Stimulated activated CD4-positive, alpha-beta T cell treated with anti-CD3 and anti-CD28 coated beads, Interleukin-4, amount 100 ng/mL, for 4 hours (primary cell): ENCODE measurements at regions not wholly inside any gene's neighbourhood (a gene's known extent, or its start where the extent isn't known, plus 50 kb on each side); places are given as distances from the start of the nearest gene placed in this dataset.

ENCODE experiments used
- DNase-seq, 2 experiments: peaks; one replicate each; pipeline ENCODE4 v3.0.0-alpha.2; 2020

DNA sequence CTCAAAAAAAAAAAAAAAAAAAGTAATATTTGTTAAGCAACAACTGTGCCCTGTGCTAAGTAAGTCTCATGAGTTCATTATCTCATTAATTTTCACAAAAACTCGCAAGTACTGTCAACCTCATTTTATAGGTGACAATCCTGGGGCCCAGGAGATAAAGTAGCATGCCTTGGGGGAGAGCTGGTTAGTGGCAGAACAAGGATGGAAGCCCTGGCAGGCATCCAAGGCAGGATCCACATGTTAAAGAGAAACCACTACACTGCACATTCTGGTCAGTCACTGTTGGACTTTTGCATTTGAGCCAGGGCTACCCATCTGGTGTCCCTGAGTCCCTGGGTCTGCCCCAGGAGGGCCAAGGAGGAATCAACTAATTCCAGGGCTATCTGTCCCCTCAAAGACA, 54.6 kb downstream of the ZFP36L2 start:
- no peak for DNase-seq

DNA sequence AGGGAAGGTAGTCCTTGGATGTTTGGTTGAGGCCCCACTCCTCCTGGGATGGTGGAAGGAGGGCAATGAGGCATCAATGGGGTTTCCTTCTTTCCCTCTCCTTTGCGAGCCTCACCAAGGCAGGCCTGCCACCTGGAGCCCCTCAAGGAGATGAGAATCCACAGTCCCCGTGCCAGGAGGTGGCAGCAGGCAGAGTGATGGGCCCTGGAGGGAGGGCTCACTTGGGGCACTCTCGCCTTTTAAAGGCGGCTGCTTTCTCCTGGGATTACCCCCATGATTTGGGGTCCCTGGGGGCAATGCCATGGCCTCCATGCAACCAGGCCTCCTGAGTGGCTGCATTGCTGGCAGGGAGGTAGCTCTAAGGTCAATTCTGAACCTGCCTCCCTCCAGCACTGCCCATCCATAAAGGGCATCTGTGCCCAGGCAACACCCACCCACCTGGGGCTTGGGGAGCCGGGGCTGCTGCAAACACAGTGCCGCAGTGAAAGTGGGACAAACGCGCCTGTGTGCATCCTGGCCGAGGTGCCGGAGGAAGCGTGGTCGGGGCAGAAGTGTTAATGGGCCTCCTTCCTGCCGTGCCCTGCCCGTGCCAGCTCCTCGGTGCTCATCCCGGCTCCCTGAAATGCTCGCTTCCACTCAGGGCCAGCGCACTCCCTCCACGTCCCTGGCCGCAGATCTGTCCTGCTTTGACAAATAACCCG, 55.9 kb downstream of the ZFP36L2 start:
- no peak for DNase-seq

DNA sequence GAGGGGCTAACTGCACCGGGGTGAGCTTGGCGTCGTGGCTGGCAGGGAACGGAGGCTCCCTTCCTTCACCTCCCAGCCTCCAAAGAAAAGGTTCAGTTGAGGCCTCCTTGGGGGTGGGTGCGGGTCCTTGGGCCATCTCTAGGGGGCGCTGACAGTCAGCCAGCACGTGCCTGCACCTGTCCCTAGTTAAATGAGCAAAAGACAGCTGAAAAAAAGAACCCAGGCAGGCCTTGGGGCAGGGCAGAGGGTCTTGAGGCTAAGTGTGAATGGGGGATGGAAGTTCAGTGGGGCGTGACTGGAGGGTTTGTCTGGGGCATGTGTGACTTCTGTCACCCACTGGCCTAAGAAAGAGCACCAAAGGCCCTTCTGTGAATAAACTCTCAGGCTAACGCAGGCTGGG, 56.4 kb downstream of the ZFP36L2 start:
- DNase-seq, result peak; percentile 44 to 52

DNA sequence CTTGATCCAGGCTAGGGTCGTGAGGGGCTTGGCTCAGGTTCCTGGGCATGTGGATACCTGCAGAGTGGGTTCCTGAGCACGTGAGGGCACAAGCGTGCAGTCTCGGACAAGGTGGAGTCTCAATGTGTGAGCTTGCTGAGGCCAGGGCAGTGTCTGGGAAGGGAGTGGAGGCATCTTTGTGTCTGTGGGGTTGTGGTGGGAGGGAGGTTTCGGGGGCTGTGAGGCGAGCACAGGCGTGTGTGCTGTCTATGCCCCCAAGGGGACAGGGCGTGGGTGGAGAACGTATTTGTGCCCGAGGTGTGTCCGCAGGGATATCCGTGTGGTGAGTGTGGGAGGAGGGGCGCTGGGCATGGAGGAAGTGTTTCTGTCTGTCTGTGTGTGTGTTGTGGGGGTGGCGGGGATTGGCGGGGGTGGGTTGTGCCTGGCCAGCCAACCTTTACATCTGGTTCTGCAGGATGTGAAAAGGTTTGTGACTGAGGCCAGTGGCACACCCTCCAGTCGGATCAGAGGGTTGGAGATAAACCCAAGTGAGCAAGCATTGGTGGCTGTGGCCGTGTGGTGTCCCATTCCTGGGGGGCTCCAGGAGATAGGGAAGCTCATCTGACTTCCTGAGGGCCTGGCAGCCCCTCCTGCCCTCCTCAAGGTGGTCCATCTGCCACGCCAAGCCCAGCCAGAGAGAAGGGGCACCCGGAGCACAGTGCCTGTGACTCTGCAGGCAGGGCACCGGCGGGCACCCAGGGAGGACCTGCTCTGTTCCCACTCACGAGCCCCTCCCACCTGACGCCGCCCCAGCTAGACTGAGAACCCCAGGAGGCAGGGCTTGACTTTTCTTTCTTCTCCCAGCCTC, 57.1 kb downstream of the ZFP36L2 start:
- no peak for DNase-seq

DNA sequence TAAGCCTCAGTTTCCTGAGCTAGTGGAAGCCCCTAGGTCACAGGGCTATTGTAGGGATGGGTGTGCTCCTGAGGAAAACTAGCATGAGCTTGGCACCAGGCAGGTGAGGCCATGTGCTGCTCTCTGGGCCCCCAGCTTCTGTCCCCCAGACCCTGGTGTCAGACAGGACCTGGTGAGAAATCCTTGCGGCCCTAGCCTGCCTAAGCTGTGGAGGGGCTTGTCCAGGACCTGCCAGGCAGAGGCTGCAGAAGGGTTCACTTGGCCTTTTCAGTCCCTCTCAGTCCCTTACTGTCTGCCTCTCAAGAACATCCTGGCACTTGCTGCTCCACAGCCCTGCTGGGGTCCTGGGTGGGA, 58.4 kb downstream of the ZFP36L2 start:
- DNase-seq, result no peak

DNA sequence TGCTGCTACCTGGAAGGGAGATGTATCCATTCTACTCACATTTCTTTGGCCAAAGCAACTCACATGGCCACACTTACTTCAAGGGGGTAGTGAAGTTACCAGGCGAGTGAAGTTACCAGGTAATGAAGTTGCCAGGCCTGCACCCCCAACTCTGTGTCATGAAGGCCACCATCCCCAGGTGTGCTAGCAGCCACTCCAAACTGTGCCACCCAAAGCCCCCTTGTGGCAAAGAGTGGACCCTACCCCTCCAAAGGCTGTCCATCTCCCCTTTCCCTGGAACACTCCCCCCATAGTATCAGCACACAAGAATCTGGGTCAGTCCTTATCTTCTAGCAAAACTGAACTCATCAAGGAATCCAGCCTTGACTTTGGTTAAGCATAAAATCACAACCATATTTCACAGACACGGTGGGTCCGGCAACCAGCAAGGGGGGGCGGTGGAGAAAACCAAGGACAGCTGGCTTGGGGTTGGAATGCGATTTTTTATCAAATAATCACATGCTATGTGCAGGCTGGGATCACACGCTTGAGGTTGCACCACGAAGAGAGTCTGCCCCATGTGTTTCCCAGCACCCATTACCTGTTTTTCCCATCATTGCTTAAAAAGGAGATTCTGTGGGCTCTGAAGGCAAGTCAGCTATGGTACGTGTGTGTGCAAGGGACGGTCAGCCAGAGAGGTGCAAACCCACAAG, 60.9 kb downstream of the ZFP36L2 start:
- no peak for DNase-seq

DNA sequence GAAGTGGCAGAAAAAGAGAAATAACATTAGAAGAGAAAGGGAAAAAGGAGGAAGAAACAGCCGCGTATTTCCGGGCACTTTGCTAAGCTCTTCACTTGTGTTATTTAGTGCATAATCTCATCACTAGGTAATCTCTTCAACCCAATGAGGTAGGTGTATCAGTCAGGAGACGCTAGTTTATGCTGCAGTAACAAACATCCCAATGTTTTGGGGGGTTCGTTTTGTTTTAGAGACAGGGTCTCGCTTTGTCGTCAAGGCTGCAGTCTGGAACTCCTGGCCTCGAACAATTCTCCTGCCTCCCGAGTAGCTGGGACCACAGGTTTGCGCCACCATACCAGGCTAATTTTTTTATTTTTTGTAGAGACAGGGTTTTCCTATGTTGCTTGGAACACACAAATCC, 61.7 kb downstream of the ZFP36L2 start:
- DNase-seq, result no peak

DNA sequence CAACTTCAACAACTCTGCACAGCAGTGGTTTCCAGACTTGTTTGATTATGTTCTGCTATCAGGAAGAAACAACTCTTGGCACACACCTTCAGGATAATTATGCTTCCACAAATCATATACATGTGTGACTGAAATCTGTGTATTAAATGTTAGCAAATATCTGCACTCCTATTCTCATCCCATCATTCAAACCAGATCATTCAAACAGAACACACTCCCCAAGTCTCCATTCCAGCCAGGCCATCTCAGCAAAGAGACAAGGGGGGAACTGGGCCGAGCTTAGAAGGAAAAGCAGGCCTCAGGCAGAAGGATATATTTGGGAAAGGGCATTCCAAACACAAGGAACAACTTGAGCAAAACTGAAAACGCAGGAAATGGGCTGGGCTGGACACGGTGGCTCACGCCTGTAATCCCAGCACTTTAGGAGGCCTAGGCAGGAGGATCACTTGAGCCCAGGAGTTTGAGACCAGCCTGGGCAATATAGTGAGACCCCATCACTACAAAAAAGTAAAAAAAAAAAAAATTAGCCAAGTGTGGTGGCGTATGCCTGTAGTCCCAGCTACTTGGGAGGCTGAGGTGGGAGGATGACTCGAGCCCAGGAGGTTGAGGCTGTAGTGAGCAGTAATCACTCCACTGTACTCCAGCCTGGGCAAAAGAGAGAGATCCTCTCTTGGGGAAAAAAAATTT, 62.7 kb downstream of the ZFP36L2 start:
- DNase-seq, result no peak

DNA sequence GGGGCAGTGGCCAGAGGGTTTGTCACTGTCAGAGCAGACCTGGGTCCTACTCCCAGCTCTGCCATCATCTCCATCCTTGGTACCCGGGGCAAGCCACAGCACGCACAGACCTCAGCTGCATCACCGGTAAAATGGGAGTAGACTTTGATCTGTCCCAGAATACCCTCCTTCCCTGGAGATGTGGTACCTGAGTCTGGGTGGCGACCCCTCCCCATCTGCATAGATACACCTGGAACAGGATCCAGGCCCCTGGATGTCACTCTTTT, 64.0 kb downstream of the ZFP36L2 start:
- no peak for DNase-seq

DNA sequence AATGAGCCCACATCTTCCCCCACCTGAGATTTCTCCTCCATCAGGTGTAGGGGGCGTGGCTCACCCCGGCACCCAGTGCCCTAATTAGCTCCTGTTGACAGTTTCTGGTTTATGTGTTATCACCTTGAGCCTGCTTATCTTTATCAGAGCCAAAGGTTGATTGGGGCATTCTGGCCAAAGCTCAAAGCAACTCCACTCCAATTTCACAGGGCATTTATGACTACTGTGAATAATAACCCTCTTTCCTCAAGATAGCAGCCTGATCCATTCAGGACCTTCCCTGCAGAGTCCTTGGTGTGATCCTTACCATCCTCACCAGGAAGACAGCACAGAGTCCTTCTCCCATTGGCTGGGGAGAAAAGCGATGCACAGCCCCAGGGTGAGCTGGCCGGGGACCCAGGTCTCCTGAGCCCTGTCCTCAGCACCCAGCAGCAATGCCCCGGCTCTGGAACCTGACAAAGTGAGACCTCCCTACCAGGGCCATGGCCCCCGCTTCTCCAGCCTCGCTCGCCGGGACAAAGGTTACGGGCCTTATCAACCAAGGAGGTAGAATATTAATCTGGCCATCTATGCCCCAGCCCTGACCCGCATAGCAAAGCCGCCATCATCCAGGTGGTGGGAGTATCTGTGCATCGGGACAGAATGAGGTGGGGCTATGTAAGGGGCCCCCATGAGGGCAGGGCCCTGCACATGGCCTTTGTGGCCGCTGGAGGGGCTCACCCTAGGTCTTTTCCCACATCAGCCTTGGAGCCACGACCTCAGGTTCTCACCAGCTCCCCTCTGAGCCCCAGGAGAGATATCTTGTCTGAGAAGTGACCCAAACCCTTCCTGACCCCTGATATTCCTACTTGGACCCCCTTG, 64.5 kb downstream of the ZFP36L2 start:
- no peak for DNase-seq

DNA sequence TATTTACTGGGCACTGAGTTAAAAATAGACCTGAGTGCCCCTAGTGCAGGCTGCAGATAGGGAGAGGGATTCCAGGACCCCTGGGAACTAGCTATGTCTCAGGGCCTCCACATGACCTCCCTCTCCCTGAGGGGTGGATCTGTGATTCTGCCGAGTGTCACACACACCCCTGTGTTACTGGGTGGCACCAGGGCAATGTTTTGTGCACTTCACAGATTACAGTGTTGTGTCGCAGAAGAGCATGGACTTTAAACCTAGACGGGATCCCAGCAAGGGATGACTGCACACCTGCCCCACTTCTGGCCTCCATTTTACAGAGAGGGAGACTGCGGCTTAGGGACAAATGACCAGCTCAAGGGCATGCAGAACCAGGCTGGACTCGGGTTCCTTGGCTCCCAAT, 65.6 kb downstream of the ZFP36L2 start:
- no peak for DNase-seq

DNA sequence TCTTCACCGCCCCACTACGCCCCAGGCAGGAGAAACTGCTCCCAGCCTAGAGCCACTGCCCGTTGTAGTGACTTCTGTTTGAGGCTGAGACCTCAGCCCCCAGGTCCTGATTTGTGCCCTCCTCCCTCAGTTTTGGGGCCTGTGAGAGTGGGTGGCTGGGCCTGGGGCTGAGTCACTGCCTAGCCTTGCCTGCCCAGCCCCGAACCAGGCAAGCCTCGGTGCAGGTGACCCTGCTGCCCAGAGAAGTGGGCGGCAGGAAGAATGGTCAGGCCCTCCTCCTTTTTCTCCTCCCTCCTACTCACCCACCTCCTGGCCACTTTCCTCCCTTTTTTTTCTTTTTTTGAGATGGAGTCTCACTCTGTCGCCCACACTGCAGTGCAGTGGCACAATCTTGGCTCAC, 66.6 kb downstream of the ZFP36L2 start:
- no peak for DNase-seq

DNA sequence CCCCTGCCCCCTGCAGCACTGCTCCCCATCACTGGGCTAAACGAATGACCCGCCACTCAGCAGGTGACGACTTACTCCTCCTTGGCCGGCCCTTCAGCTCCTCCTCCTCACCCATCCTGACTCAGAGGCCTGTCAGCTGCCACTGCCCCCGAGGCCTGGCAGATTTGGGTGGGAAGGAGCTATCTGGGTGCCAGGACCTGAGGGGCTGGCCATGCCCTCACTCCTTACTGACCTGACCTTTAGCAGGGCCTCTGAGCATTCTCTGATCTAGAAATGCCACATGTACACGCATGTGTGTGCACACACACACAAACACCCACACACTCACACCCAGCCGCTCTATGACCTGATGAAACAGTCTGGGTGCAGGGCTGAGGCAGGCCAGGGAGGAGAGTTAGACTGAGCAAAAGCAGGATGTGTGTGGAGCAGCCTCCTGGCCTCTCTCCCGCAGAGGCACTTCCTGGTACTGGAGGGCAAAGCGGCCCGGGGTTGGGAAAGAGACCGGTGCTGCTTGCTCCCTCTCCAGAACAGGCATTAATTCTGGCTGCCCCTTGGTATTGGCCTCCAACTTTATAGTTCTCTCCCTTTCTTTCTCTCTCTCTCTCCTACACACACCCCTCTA, 68.0 kb downstream of the ZFP36L2 start:
- peak in 1 of 2 experiments; percentile 54 for DNase-seq

DNA sequence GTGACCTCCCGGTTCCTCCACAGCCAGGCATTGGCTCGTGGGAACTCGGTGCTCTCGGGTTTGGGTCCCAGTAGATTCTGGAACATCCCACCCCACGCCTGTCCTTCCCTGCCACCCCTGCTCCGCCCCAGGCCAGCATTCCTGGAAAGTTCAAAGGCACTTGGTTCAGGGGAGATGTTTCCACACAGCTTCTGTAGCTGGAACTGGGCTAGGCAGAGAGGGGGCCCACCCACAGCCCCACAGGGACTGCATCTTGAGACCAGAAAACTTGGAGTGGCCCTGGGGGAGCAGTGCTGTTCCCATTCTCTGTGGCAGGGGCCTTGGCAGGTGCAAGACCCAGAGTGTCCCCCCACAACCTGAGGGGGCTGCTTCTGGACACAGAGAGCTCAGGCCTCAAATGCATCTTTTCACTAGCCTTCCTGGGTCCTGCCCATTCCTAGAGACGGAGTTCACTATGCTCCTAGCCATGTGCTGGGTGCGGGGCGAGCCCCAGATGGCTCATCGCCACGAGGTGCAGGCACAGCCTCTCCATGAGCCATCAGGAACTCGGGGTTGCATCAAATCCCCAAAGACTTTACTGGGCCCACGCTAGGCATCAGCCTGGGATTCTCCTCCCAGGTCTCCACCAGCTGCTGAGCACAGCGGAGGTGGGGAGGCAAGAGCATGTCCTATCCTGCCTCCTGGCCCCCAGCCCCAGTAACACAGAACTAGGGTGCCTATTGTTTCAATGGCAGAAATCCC, 68.7 kb downstream of the ZFP36L2 start:
- no peak for DNase-seq

DNA sequence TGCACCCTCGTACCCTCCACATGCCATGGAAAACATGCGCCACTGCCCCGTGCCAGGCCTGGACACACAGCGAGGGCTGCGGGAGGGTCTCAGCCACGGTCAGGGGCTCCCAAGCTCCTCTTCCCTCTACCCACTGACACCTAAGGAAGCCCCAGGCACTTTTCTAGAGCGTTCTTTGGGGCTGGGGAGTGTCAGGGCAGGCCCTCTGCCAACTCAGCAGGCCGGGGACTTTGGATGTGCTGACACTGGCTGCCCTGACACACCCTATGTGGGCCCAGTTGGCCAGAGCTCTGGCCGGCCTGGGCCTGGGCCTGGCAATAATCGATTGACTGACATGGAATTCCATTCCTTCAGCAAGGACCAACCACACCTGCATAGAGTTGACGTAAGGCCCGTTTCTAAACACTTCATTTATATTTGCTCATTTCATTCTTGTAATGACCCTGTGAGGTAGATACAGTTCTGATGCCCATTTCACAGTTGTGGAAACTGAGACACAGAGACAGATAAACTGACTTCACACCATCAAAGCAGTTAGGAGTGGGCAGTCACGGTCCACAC, 70.5 kb downstream of the ZFP36L2 start:
- DNase-seq, result no peak

DNA sequence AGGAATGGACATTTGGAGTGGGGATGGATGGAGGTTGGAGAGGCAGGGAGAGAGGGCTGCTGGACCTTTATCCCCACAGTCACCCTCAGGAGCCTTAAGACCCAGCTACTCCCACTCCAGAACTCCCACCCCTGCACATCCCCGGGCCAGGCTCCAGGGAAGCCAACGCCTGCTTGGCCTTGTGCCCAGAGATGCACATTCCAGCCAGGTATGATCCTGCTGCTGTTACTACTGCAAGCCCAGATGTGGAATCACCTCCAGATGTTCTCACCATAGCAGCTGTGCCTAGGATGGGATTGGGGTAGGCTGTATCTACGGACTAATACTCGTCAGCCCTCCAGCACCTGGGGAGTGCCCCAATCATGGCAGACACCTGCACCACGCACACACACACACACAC, 71.7 kb downstream of the ZFP36L2 start:
- DNase-seq, result no peak

DNA sequence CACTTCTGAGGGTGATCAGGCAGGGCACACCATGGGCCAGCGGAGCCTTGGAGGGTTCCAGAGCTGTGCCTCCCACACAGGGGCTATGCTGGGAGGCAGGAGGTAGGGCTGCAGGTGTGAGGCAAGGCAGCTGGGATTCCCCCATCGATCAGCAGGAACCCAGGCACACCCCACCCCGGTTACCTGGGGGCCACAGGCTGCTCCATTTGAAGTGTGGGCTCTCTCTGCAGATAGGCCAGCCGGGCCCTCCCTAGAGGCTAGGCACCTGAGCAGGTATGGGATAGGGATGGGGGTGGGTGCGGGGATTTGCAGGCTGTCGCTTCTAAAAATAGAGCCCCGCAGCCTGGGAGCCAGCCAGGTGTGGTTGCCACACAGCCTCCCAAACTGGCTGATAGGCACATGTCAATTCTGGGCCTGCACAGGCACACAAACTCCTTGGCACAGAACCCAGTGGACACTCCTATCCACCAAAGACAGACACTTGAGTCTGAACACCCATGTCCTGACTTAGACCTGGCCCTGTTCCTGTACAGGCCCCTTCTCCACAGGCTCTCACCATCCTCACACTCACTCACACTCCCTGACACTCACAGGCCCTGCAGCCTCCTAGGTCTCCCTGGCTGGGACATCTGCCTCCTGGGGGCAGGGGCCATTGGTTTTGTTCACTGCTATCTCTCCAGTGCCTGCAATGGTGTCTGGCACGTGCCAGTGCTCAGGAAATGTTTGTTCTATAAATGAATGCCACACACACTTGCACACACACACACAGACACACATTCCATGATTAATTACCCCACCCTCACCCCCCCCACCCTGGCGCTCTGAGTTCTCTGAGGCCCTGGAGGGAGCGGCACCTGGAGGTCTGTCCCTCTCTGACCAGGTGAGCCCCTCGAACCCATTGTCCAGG, 73.4 kb downstream of the ZFP36L2 start:
- DNase-seq, result no peak

DNA sequence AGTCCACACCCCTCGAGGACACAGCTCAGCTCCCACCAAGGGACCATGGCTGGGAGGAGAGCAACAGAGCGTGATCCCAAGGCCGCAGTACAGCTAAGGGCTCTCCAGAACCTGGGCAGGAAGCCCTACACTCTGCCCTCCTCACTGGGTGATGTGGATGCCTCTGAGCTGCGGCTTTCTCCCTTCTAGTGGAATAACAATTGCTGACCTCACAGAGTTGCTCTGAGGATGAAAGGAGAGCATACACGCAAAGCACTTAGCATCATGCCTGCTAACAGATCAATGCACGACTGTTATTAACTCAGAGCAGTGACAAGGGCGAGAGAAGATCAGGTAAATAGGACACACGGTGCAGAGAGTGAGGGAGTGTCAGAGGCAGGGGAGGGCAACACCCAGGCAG, 74.2 kb downstream of the ZFP36L2 start:
- DNase-seq, result no peak

DNA sequence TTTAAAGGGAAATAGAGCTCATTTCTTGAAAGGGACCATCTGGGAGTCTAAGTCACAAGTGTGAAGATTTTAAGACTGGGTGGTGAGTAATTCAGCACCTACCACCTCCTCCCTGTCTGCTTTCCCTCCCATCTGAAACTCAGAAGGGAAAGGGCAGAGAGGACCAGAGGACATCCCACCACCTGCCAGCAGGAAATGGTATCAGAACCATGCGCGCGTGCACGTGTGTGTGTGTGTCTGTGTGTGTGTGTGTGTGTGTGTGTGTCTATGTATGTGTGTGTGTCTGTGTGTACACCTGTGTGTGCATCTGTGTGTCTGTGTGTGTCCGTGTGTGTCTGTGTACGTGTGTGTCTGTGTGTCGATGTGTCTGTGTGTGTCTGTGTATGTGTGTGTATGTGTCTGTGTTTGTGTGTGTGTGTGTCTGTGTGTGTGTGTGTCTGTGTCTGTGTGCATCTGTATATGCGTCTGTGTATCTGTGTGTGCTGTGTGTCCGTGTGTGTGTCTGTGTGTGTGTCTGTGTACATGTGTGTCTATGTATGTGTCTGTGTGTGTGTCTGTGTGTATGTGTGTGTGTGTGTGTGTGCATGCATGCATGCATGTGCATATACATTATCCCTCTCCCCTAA, 76.8 kb downstream of the ZFP36L2 start:
- DNase-seq, result peak; percentile 42 to 52

DNA sequence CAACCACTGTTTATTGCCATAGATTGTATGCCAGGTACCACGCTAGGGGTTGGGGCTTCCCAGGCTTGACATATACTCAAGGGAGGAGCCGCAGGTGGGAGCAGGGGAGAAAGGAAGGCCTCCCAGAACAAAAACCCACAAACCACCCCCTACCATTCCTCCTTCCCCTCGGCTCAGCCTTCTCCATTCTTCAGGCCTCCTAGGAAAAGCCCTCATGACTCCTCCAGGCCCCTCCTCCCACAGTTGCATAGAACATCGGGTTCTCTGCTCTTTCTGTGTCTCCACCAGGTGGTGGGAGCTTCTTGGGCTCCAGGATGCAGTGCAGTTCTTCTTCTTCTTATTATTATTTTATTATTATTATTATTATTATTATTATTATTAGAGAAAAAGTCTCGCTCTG, 80.3 kb downstream of the ZFP36L2 start:
- no peak for DNase-seq
